Right cardiac atrium (tissue), 5 donors: ENCODE measurements at regions not wholly inside any gene's neighbourhood (a gene's known extent, or its start where the extent isn't known, plus 50 kb on each side); places are given as distances from the start of the nearest gene placed in this dataset.

ENCODE experiments used
- ATAC-seq, 2 donors: fragments of 200-7000 bp; cut with Tn5 transposase; one replicate each; pipeline versions ENCODE4 v1.8.0 to v1.9.1; 2020; ENCODE audit warnings: moderate library complexity in 2 of 2, mild to moderate bottlenecking in 1 of 2
- DNase-seq, 3 donors: peaks; one replicate each; pipeline ENCODE4 v3.0.0-alpha.2; 2020
- H3K27ac ChIP-seq: one replicate; pipeline ENCODE4 v1.5.1; 2013; ENCODE audit warnings: mild to moderate bottlenecking, low read length, control low read depth, moderate library complexity
- H3K27me3 ChIP-seq: one replicate; pipeline ENCODE4 v1.6.1; 2013; ENCODE audit not compliant: control insufficient read depth, insufficient read depth
- H3K4me1 ChIP-seq: one replicate; pipeline ENCODE4 v1.6.1; 2013; ENCODE audit warnings: low read length; ENCODE audit not compliant: control insufficient read depth, insufficient read depth
- H3K4me3 ChIP-seq: one replicate; pipeline ENCODE4 v1.5.1; 2013; ENCODE audit warnings: low read length, control low read depth
- H3K9me3 ChIP-seq: one replicate; pipeline ENCODE4 v1.6.1; 2013; ENCODE audit warnings: low read length; ENCODE audit not compliant: control insufficient read depth
- WGBS: extraction: QIAGEN DNeasy Blood & Tissue Kit; methylation state at CpG from one replicate; pipeline ENCODE4 v1.1.7; 2013; 5-methylcytosine and 5-hydroxymethylcytosine counted together
- intact Hi-C, 4 donors: fragments of 100-400 bp; cut with DNase I; formaldehyde crosslinking; loops; one replicate each; pipeline versions ENCODE4 v1.11.0 to v1.14.0; 2022 to 2023
- donor health status: healthy with polysubstance abuse.
- donor health status: DM: no; HTN: yes; CAD: no.
- donor health status: DM: no; HTN: no; CAD: no.
- donor health status: DM: no; HTN: yes; CAD: no; lungs with severe emphysema.
- donor health status: DM: yes; HTN: yes; CAD: no.

DNA sequence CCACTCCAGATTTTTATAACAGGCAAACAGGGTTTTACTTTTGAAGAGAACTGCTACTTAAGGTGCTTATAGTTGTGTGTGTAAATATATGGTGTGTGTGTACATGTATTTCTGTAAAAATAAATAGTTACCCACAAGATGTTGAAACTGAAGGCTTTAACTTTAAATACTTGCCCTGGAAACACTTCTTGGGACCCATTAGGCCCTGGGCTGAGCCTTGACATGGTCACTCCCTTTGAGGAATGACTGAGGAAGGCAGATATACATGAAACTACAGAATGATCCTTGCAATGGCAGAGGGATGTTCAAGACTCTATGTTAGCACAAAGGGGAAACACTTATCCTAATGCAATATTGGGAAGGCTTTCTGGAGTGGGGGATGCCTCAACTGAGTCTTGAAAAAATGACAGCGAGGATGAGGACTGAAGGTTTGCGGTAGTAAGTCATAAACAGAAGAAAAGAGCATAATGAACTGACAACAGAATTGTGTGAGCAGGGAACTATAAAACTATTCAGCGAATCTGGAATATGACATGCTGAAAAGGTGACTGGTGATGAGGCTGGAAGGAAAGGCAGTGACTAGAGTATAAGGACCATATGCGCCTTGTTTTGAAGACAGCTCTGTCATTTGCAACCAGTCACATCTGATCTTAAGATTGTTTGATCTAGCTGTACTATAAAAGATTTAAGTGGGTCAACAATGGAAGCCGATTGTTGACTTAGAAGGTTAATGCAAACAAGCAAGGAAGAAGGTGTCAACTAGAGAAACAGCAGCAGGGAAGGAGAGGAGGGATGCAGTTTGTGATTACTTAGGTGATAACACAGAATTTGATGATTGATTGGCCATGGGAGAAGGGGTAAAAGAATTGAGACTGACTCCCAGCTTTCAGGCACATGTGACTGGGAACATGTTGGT, 64.4 kb upstream of the COL21A1 start:
- 90% methylated on average over 5 of the region's 5 CpGs for WGBS
- Histone ChIP-seq H3K27ac (no peak overlapping the region), H3K4me3 (no peak overlapping the region), H3K4me1 (no peaks in the 10 kb centered on the region), H3K9me3 (no peaks in the 10 kb centered on the region), H3K27me3 (no peaks in the 10 kb centered on the region)
- ATAC-seq (no peak), DNase-seq (no peak)
- intact Hi-C loops = no loop called here

DNA sequence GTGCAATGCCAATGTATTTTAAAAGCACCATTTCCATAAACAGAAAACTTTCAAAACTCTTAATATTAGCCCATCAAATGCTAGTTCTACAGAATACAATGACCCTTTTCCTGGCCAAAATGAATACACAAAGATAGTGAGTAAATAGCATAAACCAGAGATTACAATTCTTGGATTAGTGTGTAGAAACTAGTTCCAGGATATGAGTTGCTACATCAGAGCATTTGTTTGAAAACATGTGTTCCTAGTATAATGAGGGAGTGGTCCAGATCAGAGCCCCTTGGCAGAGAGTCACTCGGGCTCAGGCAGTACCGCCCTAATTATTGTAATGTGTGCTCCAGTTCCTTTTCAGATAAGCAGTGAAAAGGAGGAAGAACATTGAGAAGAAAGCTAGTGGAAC, 63.7 kb upstream of the COL21A1 start:
- no peak overlapping the region for H3K4me3 ChIP-seq
- peak; percentile 76 to 85 for ATAC-seq
- DNase-seq = peak in 2 of 3 donors; percentile 19 to 34
- WGBS = 31% methylated on average over 2 of the region's 2 CpGs
- H3K4me1 ChIP-seq = no peaks in the 10 kb centered on the region
- H3K27me3 ChIP-seq = no peaks in the 10 kb centered on the region
- no peaks in the 10 kb centered on the region for H3K9me3 ChIP-seq
- intact Hi-C loops = no loop called here
- no peak overlapping the region for H3K27ac ChIP-seq

DNA sequence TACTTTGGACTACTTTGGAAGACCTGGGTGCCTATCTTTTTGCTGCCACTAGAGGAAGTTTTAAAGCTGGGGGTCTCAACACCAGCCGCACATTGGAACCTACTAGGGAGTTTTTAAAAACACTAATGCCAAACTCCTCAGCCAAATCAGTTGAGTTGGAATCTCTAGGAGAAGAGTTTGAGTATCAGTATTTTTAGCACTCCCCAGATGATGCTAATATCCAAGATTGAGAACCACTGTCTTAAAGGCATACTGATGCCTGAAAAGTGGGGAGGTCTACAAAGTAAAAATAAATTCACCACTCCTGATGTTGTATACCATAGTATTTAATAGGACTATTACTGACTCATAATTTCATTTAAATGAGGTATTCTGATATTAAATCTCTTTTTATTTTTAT, 62.9 kb upstream of the COL21A1 start:
- no peak overlapping the region for H3K4me3 ChIP-seq
- no peaks in the 10 kb centered on the region for H3K27me3 ChIP-seq
- DNase-seq (no peak), ATAC-seq (no peak)
- no peaks in the 10 kb centered on the region for H3K9me3 ChIP-seq
- no peaks in the 10 kb centered on the region for H3K4me1 ChIP-seq
- H3K27ac ChIP-seq = no peak overlapping the region
- intact Hi-C loops = no loop called here
- 63% methylated on average over 1 of the region's 1 CpG for WGBS

DNA sequence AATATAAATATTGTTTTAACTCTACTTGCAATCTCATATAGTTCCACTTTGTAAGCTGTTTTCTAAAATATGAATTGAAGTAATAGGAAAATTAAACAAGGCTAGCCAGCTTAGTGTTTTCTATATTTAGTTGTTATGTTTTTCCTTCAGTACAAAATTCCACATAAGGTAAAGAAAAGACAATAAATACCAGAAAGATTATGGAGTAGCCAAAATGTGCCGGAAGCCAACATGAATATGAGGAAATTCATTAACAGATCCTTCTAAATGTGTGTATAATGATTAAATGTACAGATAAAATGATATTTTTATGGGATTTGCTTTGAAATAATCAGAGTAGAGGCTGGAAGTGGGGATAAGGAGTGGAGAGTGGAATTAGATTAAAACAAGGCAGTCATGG, 52.5 kb upstream of the COL21A1 start:
- 75% methylated on average over 1 of the region's 1 CpG for WGBS

DNA sequence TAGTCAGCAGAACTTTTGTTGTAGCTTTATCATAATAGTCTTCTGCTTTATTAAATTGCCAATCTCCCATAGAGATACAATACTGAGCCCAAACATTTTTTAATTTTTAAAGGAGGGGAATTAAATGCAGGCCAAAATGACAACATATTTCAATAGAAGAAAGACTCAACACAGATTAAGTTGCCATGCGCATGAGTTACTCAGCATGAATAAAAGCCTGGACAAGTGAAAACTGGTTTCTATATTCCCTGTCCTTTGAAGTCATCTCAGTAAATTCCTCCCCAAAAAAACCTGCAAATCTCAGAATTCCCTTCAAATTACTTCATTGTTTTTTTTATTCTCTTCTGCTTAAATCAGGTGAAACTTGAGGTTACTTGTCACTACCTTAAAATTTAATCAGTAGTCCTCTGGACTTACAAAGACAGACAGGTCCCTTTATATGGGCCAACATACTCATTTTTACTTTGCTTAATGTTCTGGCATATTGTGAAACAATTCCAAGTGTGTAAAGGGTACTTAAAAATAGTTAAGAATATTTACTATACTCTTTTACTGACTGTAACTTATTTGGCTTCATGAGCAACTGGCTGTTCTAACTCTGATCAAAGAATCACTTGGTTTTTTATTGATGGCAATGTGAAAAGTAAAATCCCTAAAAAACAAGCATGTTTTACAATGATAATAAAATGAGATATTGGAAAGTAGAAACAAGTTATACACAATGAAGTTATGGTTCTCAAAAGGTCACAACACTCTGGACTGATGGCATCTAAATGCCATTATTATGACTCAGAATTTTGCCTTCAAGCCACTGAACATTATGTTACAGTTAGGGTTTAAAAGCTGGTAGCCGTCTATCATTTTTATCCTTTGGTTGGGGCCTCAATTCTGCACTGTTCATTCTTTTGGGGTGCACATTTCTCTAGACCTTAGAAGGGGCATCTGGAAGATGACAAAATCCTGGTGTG, 49.9 kb upstream of the COL21A1 start:
- intact Hi-C loops = loop anchor here in 1 of 4 donors (10.0 kb wide), 1 partner anchor 853 kb away; no protein-coding TSS in a partner anchor
- ATAC-seq = no peak
- WGBS = 89% methylated on average over 2 of the region's 2 CpGs

More for the DNA sequence above, 52.5 kb upstream of the COL21A1 start:
- no peak for DNase-seq
- intact Hi-C loops = loop anchor here in 1 of 4 donors (10.0 kb wide), 1 partner anchor 855 kb away; no protein-coding TSS in a partner anchor
- Histone ChIP-seq H3K4me3 (no peak overlapping the region), H3K4me1 (no peaks in the 10 kb centered on the region), H3K27ac (no peak overlapping the region), H3K9me3 (no peaks in the 10 kb centered on the region), H3K27me3 (no peaks in the 10 kb centered on the region)
- no peak for ATAC-seq

More for the DNA sequence above, 49.9 kb upstream of the COL21A1 start:
- no peak overlapping the region for H3K4me3 ChIP-seq
- no peak for DNase-seq
- peaks cover 2% of the 10 kb centered on the region for H3K4me1 ChIP-seq
- H3K27me3 ChIP-seq = no peaks in the 10 kb centered on the region
- H3K9me3 ChIP-seq = no peaks in the 10 kb centered on the region
- H3K27ac ChIP-seq = no peak overlapping the region
